Neural progenitor cell (in vitro differentiated cells): ENCODE measurements at regions not wholly inside any gene's neighbourhood (a gene's known extent, or its start where the extent isn't known, plus 50 kb on each side); places are given as distances from the start of the nearest gene placed in this dataset.

Experiments
- CTCF ChIP-seq: fragments of 200-600 bp; sonication (generic); IDR thresholded peaks from 2 replicates; pipeline ENCODE4 v1.5.1; 2017; ENCODE audit warnings: antibody characterized with exemption, mild to moderate bottlenecking
- EZH2 ChIP-seq: fragments of 200-600 bp; sonication (generic); IDR thresholded peaks from 2 replicates; pipeline ENCODE4 v1.6.1; 2017; ENCODE audit warnings: antibody characterized with exemption, mild to moderate bottlenecking, moderate library complexity

GRCh38 chr3:64911138-64911537, 223.3 kb upstream of the ADAMTS9 start:
- TF ChIP-seq EZH2 (no peak), CTCF (no peak)
